NCI-H1105 (cell line): ENCODE measurements at regions not wholly inside any gene's neighbourhood (a gene's known extent, or its start where the extent isn't known, plus 50 kb on each side); places are given as distances from the start of the nearest gene placed in this dataset.
"Not testable (repeated sequence)": the region's sequence is repeated elsewhere in the genome, so short reads cannot be mapped to it uniquely, and the experiment has no call there.

Source experiments
- DNase-seq: peaks from one replicate; lab custom pipeline; 2025; lab: John Stamatoyannopoulos, UW

- not testable (repeated sequence) for DNase-seq
Measured at GRCh38 chr7:66458991-66459390, 169.7 kb upstream of the KCTD7 start.

GRCh38 chr7:66459783-66460413 lies 168.8 kb upstream of the KCTD7 start:
- not testable (repeated sequence) for DNase-seq

GRCh38 chr7:66460921-66461361 lies 167.7 kb upstream of the KCTD7 start:
- no peak for DNase-seq

GRCh38 chr7:66461397-66461796 lies 167.3 kb upstream of the KCTD7 start:
- DNase-seq: not testable (repeated sequence)

- not testable (repeated sequence) for DNase-seq
Measured at GRCh38 chr7:66462831-66463230, 165.8 kb upstream of the KCTD7 start.

GRCh38 chr7:66464059-66464458 lies 164.6 kb upstream of the KCTD7 start:
- DNase-seq: no peak

- DNase-seq: no peak
Measured at GRCh38 chr7:66466081-66466600, 162.5 kb upstream of the KCTD7 start.

- DNase-seq: no peak
Measured at GRCh38 chr7:66467887-66468286, 160.8 kb upstream of the KCTD7 start.

GRCh38 chr7:66473064-66473463 lies 155.6 kb upstream of the KCTD7 start:
- not testable (repeated sequence) for DNase-seq

- DNase-seq: no peak
Measured at GRCh38 chr7:66474441-66474840, 154.2 kb upstream of the KCTD7 start.

- DNase-seq: not testable (repeated sequence)
Measured at GRCh38 chr7:66476056-66476455, 152.6 kb upstream of the KCTD7 start.

GRCh38 chr7:66477822-66478397 lies 150.8 kb upstream of the KCTD7 start:
- not testable (repeated sequence) for DNase-seq

GRCh38 chr7:66481229-66481628 lies 147.5 kb upstream of the KCTD7 start:
- DNase-seq: not testable (repeated sequence)

- not testable (repeated sequence) for DNase-seq
Measured at GRCh38 chr7:66489065-66489464, 139.6 kb upstream of the KCTD7 start.

GRCh38 chr7:66489741-66490140 lies 138.9 kb upstream of the KCTD7 start:
- not testable (repeated sequence) for DNase-seq

GRCh38 chr7:66490979-66491378 lies 137.7 kb upstream of the KCTD7 start:
- DNase-seq: not testable (repeated sequence)

GRCh38 chr7:66492405-66492804 lies 136.3 kb upstream of the KCTD7 start:
- not testable (repeated sequence) for DNase-seq

- peak; percentile 99 for DNase-seq
Measured at GRCh38 chr7:66493235-66494205, 135.2 kb upstream of the KCTD7 start.

GRCh38 chr7:66497346-66497745 lies 131.3 kb upstream of the KCTD7 start:
- no peak for DNase-seq

- no peak for DNase-seq
Measured at GRCh38 chr7:66500087-66500486, 128.6 kb upstream of the KCTD7 start.

GRCh38 chr7:66502230-66503035 lies 126.2 kb upstream of the KCTD7 start:
- DNase-seq: no peak

- no peak for DNase-seq
Measured at GRCh38 chr7:66503036-66503370, 125.7 kb upstream of the KCTD7 start.
